ENCODE measurements at regions not wholly inside any gene's neighbourhood (a gene's known extent, or its start where the extent isn't known, plus 50 kb on each side); places are given as distances from the start of the nearest gene placed in this dataset.

DNA sequence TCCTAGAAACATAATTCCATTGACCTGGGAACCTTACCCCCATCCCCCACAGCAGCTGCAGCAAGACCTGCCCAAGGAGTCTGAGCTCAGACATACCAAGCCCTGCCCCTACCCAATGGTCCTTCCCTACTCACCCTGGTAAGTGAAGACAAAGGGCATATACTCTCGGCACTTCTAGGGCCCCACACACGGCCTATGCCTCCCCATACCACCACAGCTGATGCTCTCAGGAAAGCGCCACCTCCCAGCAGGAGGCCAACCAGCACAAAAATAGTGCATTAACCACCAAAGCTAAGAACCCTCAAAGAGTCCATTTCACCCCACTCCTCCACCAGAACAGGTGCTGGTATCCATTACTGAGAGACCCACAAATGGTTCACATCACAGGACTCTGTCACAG lies 74.4 kb upstream of the GUCY1A2 start:
- DNase-seq (ENCODE audit: low read depth in 1 of 2, low spot score in 1 of 2), result no peak
- no peak for TF ChIP-seq JUND (IDR thresholded peaks at IDR 0.05; ENCODE audit: low read depth)
- in situ Hi-C loops (cut with HindIII; ENCODE audit: low pct_unique_long_range_greater_than_20kb, low sequenced_read_pairs), result no loop called here

DNA sequence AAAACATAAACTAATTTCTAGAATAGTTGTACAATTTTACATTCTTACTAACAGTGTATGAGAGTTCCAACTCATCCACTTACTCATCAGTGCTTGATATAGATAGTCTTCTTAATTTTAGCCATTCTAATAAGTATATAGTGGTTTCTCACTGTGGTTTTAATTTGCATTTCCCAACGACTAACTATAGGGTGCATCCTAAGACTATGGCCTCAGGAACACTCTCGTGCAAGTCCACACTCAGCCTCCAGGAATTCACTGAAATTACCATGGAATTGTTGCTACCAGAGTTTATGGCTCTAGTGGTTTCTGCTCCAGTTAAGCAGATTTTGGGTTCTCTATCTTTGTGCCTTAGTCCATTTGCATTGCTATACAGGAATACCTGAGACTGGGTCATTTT lies 60.1 kb upstream of the GUCY1A2 start:
- TF ChIP-seq JUND (IDR thresholded peaks at IDR 0.05; ENCODE audit: low read depth), result no peak
- in situ Hi-C loops (cut with HindIII; ENCODE audit: low pct_unique_long_range_greater_than_20kb, low sequenced_read_pairs), result no loop called here
- peak in 1 of 2 experiments; percentile 22 for DNase-seq (ENCODE audit: low read depth in 1 of 2, low spot score in 1 of 2)

DNA sequence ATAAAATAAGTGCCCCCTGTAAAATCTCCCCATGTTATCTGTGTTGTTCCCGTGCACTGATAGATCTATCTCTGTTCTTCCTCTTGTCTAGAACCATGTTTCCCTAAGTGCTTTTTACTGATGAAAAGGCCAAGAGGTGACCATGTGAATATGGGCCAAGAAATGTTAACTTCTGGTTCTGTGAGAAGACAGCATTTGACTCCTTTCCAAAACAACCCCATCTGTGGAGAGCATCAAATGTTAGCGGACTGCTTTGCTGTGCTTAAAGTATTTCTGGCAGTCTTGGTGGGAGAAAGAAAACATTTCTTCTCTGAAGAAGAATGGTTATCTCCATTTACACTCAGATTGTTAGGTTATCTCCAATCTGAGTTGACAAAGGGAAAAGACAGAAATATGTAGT lies 58.6 kb upstream of the GUCY1A2 start:
- DNase-seq (ENCODE audit: low read depth in 1 of 2, low spot score in 1 of 2), result no peak
- in situ Hi-C loops (cut with HindIII; ENCODE audit: low pct_unique_long_range_greater_than_20kb, low sequenced_read_pairs), result no loop called here
- TF ChIP-seq JUND (IDR thresholded peaks at IDR 0.05; ENCODE audit: low read depth), result no peak

DNA sequence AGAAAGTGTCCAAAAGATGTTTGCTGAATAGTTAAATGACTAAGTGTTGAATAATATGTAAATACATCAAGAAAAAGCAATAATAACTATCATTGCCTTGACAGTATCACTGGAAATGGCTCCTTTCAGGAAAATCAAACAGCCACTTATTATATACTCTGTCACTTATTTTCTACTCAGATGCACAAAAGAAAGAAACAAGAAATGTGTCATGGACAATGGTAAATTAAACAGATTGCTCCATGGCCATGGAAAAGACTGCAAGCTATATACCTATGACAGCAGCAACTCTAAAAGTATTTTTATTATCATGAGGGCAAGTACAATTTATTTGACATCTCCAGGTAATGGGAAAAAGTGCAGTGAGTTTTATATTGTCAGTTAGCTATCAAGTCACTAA lies 52.9 kb upstream of the GUCY1A2 start:
- DNase-seq (ENCODE audit: low read depth in 1 of 2, low spot score in 1 of 2), result no peak
- in situ Hi-C loops (cut with HindIII; ENCODE audit: low pct_unique_long_range_greater_than_20kb, low sequenced_read_pairs), result no loop called here
- no peak for TF ChIP-seq JUND (IDR thresholded peaks at IDR 0.05; ENCODE audit: low read depth)
